CD14-positive monocyte (primary cell): ENCODE measurements at regions not wholly inside any gene's neighbourhood (a gene's known extent, or its start where the extent isn't known, plus 50 kb on each side); places are given as distances from the start of the nearest gene placed in this dataset.

Experiments used
- DNase-seq, 3 donors: peaks; one replicate each; pipeline ENCODE4 v3.0.0-alpha.2; 2011 to 2022
- H2AFZ ChIP-seq: 2 replicates; pipeline ENCODE4 v1.6.0; 2012; ENCODE audit warnings: mild to moderate bottlenecking, low read depth, low read length, inconsistent platforms; ENCODE audit not compliant: insufficient read depth, poor library complexity, severe bottlenecking
- H3K27ac ChIP-seq, 2 donors: 1 replicate in 1 of 2; 2 replicates in 1 of 2; pipeline ENCODE4 v1.5.1; 2012 to 2013; ENCODE audit warnings: low read length in 2 of 2, control low read depth in 1 of 2, inconsistent platforms in 1 of 2, low read depth in 1 of 2, mild to moderate bottlenecking in 1 of 2
- H3K27me3 ChIP-seq, 2 donors: one replicate each; pipeline versions ENCODE4 v1.6.0 to v1.6.1; 2011 to 2013; ENCODE audit warnings: low read length in 2 of 2; ENCODE audit not compliant: control insufficient read depth in 2 of 2, insufficient read depth in 2 of 2
- H3K36me3 ChIP-seq, 2 donors: replicated peaks in 1 of 2; 1 replicate in 1 of 2; 2 replicates in 1 of 2; pipeline versions ENCODE4 v1.5.1 to v1.6.1; 2012 to 2013; ENCODE audit warnings: low read length in 2 of 2, control low read depth in 1 of 2, inconsistent platforms in 1 of 2, mild to moderate bottlenecking in 1 of 2; ENCODE audit not compliant: insufficient read depth in 2 of 2, control insufficient read depth in 1 of 2
- H3K4me1 ChIP-seq, 2 donors: 1 replicate in 1 of 2; 2 replicates in 1 of 2; pipeline versions ENCODE4 v1.5.1 to v1.6.1; 2012 to 2013; ENCODE audit warnings: low read length in 2 of 2, control low read depth in 1 of 2, inconsistent platforms in 1 of 2, mild to moderate bottlenecking in 1 of 2, moderate library complexity in 1 of 2; ENCODE audit not compliant: insufficient read depth in 2 of 2, control insufficient read depth in 1 of 2
- H3K4me2 ChIP-seq: replicated peaks from 2 replicates; pipeline ENCODE3; 2012; ENCODE audit warnings: low read length, moderate library complexity, mild to moderate bottlenecking; ENCODE audit not compliant: poor library complexity, severe bottlenecking; ENCODE audit errors: extremely low read depth
- H3K4me3 ChIP-seq, 3 experiments: fragments of 200-600 bp in 1 of 3; sonication (generic) in 1 of 3; replicated peaks in 1 of 3; 1 replicate in 2 of 3; 2 replicates in 1 of 3; pipeline ENCODE4 v1.5.1; 2011 to 2013; ENCODE audit warnings: low read length in 3 of 3, mild to moderate bottlenecking in 3 of 3, control low read depth in 2 of 3, low read depth in 2 of 3, inconsistent platforms in 1 of 3, moderate library complexity in 1 of 3
- H3K79me2 ChIP-seq: 2 replicates; pipeline ENCODE4 v1.6.0; 2012; ENCODE audit warnings: mild to moderate bottlenecking, control low read depth, inconsistent platforms, low read length, moderate library complexity; ENCODE audit not compliant: insufficient read depth
- H3K9ac ChIP-seq: 2 replicates; pipeline ENCODE4 v1.6.0; 2017; ENCODE audit warnings: low read length, mild to moderate bottlenecking; ENCODE audit not compliant: insufficient read depth, poor library complexity, severe bottlenecking
- H3K9me3 ChIP-seq, 2 donors: replicated peaks in 1 of 2; 1 replicate in 1 of 2; 2 replicates in 1 of 2; pipeline versions ENCODE4 v1.5.1 to v1.6.1; 2012 to 2013; ENCODE audit warnings: low read length in 2 of 2, control low read depth in 1 of 2; ENCODE audit not compliant: control insufficient read depth in 1 of 2, insufficient read depth in 1 of 2
- H4K20me1 ChIP-seq: 2 replicates; pipeline ENCODE4 v1.6.0; 2012; ENCODE audit warnings: mild to moderate bottlenecking, low read length, control low read depth, moderate library complexity; ENCODE audit not compliant: insufficient read depth
- H3K27ac Mint-ChIP-seq, 7 donors: one replicate each; pipeline ENCODE4 v1.8.0; 2020; ENCODE audit warnings: mild to moderate bottlenecking in 7 of 7, mixed read lengths in 7 of 7, moderate library complexity in 6 of 7, inconsistent platforms in 2 of 7
- H3K27me3 Mint-ChIP-seq, 3 donors: one replicate each; pipeline ENCODE4 v1.8.0; 2021 to 2022; ENCODE audit warnings: low read depth in 3 of 3, mild to moderate bottlenecking in 3 of 3, mixed read lengths in 3 of 3, moderate library complexity in 3 of 3, inconsistent platforms in 1 of 3
- H3K36me3 Mint-ChIP-seq, 2 donors: one replicate each; pipeline ENCODE4 v1.8.0; 2020; ENCODE audit warnings: mixed read lengths in 2 of 2, inconsistent platforms in 1 of 2, mild to moderate bottlenecking in 1 of 2
- H3K4me1 Mint-ChIP-seq: one replicate; pipeline ENCODE4 v1.8.0; 2020; ENCODE audit warnings: mild to moderate bottlenecking, mixed read lengths
- H3K4me3 Mint-ChIP-seq, 2 donors: one replicate each; pipeline ENCODE4 v1.8.0; 2020; ENCODE audit warnings: mild to moderate bottlenecking in 2 of 2, mixed read lengths in 2 of 2, moderate library complexity in 1 of 2
- H3K9me3 Mint-ChIP-seq, 7 donors: one replicate each; pipeline ENCODE4 v1.8.0; 2020 to 2022; ENCODE audit warnings: mixed read lengths in 7 of 7, mild to moderate bottlenecking in 6 of 7, moderate library complexity in 6 of 7, inconsistent platforms in 2 of 7
- CTCF ChIP-seq: fragments of 200-600 bp; IDR thresholded peaks from one replicate; pipeline ENCODE4 v1.8.0; 2022; ENCODE audit warnings: antibody characterized with exemption, mild to moderate bottlenecking
- WGBS: methylation state at CpG from one replicate; pipeline ENCODE4 v1.1.5; 2013; ENCODE audit warnings: missing lambda C conversion rate; ENCODE audit not compliant: insufficient coverage; 5-methylcytosine and 5-hydroxymethylcytosine counted together
- intact Hi-C, 2 donors: fragments of 100-400 bp; cut with micrococcal nuclease; formaldehyde crosslinking; loops; one replicate each; pipeline versions ENCODE4 v1.15.0 to v1.15.1; 2023

DNA sequence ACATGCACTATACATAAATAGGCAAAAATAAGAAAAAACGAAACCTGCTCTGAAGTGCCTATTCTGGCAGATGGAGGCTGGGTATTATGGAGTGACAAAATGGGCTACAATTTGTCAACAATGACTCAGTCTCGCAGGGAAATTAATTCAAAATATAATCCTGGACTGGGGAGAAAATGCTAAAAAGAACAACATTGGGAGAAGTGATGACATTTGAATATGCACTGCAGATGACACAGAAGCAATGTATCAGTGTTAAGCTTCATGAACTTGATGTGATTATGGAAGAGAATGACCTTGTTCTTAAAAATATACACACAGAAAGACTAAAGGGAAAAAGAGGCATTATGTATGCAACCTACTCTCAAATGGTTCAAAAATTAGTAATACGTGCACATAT, 74.8 kb upstream of the PSMD7 start:
- no peak overlapping the region for H3K9ac ChIP-seq
- 90% methylated on average over 2 of the region's 3 CpGs for WGBS
- no peak overlapping the region for H2AFZ ChIP-seq
- no peak for DNase-seq
- no peak overlapping the region for H3K4me3 ChIP-seq
- H3K27me3 ChIP-seq = no peaks in the 10 kb centered on the region
- no peak for TF ChIP-seq CTCF
- Mint-ChIP-seq H3K4me3 (no peak overlapping the region), H3K4me1 (no peaks in the 10 kb centered on the region), H3K27ac (no peak overlapping the region), H3K27me3 (peaks cover 0 to 9% (median 1%) of the 10 kb centered on the region in 3 donors), H3K36me3 (no peaks in the 10 kb centered on the region), H3K9me3 (peaks cover 0 to 3% (median 0%) of the 10 kb centered on the region in 7 donors)
- H3K4me2 ChIP-seq = no peak overlapping the region
- no peaks in the 10 kb centered on the region for H3K9me3 ChIP-seq
- intact Hi-C loops = no loop called here
- H3K27ac ChIP-seq = no peak overlapping the region
- H3K4me1 ChIP-seq = no peaks in the 10 kb centered on the region
- H3K79me2 ChIP-seq = no peaks in the 10 kb centered on the region
- H4K20me1 ChIP-seq = no peaks in the 10 kb centered on the region
- no peaks in the 10 kb centered on the region for H3K36me3 ChIP-seq

GRCh38 chr16:74219706-74220105, 76.9 kb upstream of the PSMD7 start:
- WGBS = no CpG with 5 or more reads among the region's 1 CpG
- Histone ChIP-seq H3K4me2 (no peak overlapping the region), H3K9me3 (no peaks in the 10 kb centered on the region), H4K20me1 (no peaks in the 10 kb centered on the region), H3K27me3 (no peaks in the 10 kb centered on the region), H3K4me3 (no peak overlapping the region), H3K79me2 (no peaks in the 10 kb centered on the region), H2AFZ (no peak overlapping the region), H3K27ac (no peak overlapping the region), H3K4me1 (no peaks in the 10 kb centered on the region), H3K36me3 (no peaks in the 10 kb centered on the region), H3K9ac (no peak overlapping the region)
- Mint-ChIP-seq H3K4me1 (no peaks in the 10 kb centered on the region), H3K4me3 (no peak overlapping the region), H3K27me3 (peaks cover 0 to 5% (median 1%) of the 10 kb centered on the region in 3 donors), H3K27ac (no peak overlapping the region), H3K9me3 (peaks cover 0 to 3% (median 0%) of the 10 kb centered on the region in 7 donors), H3K36me3 (no peaks in the 10 kb centered on the region)
- TF ChIP-seq CTCF = no peak
- DNase-seq = no peak
- intact Hi-C loops = no loop called here
